ENCODE measurements at regions not wholly inside any gene's neighbourhood (a gene's known extent, or its start where the extent isn't known, plus 50 kb on each side); places are given as distances from the start of the nearest gene placed in this dataset.
"Not testable (repeated sequence)": the region's sequence is repeated elsewhere in the genome, so short reads cannot be mapped to it uniquely, and the experiment has no call there.

- no peak for DNase-seq
Observed at GRCh38 chr15:60152386-60152785, 148.3 kb downstream of the FOXB1 start.

DNA sequence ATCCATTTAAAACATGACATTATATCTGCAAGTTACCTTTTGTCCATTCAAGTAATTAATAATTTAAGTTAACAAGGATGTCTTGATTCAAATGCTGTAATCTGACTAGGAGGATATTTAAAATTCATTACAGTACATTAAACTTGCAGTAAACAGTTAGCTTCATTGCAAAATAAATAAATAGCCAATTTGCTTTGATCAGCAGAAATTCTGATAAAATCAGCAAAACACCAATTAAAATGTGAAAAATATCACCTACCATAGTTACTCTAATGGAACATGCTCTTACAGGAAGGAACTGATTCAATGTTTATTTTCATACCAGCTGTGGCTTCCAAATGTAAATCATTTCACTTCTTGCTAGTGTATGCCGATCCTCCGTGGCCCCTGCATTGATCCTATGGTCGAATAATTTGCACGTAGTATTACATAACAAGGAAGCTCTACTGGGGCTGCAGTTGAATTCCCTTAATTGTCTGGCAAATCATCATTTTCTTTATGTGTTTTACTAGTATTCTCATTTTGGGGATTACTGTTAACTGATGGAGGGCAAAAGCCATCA lies 150.7 kb downstream of the FOXB1 start:
- no peak for DNase-seq

DNA sequence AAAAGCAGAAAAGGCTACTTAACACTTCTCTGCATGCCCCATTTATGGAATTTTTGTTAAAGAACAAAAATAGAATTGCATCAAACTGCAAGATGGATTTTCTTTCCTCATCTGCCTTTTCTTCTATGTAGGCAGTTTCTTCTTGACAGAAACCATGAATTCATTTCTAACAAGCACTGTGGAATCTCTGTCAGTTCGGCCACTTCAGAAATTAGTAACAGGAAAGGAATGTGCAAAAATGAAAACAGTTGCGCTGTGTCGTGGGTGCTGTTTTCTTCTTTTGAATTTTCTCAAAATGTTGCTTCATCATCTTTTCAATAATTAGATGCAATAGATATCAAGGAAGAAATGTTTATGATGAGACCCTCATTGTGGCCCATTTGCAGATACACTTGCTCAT lies 151.6 kb downstream of the FOXB1 start:
- no peak for DNase-seq

- no peak for DNase-seq
Observed at GRCh38 chr15:60160909-60161308, 156.8 kb downstream of the FOXB1 start.

- no peak for DNase-seq
Observed at GRCh38 chr15:60161704-60162103, 157.6 kb downstream of the FOXB1 start.

GRCh38 chr15:60162251-60162967 lies 158.3 kb downstream of the FOXB1 start:
- DNase-seq = no peak

- no peak for DNase-seq
Observed at GRCh38 chr15:60162968-60163355, 158.9 kb downstream of the FOXB1 start.

- no peak for DNase-seq
Observed at GRCh38 chr15:60165111-60165510, 161.0 kb downstream of the FOXB1 start.

DNA sequence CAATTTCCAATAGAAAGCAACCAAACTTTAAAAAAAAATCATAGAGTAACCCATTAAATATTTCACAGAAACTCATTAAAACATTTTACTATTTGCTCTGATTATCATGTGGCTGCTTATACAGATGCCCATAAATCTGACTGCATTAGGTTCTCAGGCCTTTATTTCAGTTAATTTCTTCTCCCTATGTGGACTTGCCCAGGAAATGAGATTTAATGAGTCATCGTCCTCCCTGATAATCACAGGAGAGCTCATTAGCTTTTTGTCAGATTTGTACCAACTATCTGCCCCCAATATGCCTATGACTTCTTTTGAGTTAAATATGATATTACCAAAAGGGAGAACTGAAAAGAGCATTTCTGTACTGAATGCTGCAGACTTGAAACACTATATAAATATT lies 168.0 kb downstream of the FOXB1 start:
- DNase-seq = no peak

GRCh38 chr15:60179786-60180391 lies 175.8 kb downstream of the FOXB1 start:
- peak; percentile 54 for DNase-seq

GRCh38 chr15:60181957-60182356 lies 177.8 kb downstream of the FOXB1 start:
- not testable (repeated sequence) for DNase-seq

GRCh38 chr15:60183366-60183765 lies 179.3 kb downstream of the FOXB1 start:
- DNase-seq = no peak

GRCh38 chr15:60184579-60184978 lies 180.5 kb downstream of the FOXB1 start:
- DNase-seq = no peak

GRCh38 chr15:60191016-60191415 lies 186.9 kb downstream of the FOXB1 start:
- no peak for DNase-seq

DNA sequence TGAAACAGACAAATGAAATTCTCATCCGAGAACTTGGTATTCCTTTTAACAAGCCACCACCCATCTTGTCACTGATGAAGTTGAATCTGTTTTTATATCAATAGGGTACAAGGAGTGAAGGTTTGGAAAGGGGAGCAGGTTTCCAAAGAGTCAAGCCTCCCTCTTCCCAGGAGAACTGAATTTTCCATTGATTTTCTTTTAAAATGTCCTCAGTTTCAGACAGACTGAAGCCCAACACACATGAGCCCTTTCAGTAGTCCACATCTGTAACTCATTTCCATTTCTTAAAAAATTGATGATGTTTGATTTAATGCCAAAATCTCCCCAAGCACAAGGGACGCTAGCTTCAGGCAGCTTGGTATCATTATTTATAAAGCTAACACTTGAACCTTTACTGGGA lies 187.7 kb downstream of the FOXB1 start:
- DNase-seq = no peak

DNA sequence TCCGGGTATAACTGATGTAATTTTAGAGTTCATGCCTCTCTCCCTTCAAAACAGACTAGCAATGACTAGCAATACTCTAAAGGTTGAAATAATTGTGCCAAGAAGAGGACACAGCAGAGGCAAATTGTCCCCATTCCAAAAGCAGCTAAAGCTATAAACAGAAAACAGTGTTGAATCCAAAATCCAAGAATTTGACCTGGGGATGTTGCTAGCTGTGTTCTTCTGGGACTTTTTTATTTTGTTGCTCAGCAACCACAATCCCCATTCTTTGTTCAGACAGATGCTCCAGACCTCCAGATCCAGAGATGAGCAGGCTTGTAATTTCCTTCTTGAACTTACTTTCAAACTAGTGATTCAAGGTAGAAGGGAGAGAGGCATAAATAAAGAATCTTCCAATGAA lies 191.5 kb downstream of the FOXB1 start:
- DNase-seq = no peak

- DNase-seq = no peak
Observed at GRCh38 chr15:60204131-60204885, 193.5 kb downstream of the ANXA2 start.

- DNase-seq = no peak
Observed at GRCh38 chr15:60208709-60209108, 189.1 kb downstream of the ANXA2 start.

DNA sequence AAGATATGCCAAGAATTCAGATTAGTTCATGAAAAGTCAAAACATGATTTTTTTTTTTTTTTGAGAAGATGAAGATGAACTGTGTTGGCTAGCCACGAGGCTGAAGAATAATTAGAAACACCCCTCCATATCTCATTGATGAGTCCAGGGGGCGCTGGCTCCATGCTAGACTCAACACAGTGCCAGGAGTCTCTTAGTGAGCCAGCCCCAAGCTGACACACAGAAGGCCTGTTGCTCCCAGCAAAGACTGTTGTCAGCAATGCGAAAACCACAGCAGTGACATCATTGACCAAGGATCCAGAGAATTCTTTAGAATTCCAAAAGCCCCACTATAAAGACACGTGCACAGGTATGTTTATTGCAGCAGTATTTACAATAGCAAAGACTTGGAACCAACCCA lies 185.2 kb downstream of the ANXA2 start:
- DNase-seq = no peak

DNA sequence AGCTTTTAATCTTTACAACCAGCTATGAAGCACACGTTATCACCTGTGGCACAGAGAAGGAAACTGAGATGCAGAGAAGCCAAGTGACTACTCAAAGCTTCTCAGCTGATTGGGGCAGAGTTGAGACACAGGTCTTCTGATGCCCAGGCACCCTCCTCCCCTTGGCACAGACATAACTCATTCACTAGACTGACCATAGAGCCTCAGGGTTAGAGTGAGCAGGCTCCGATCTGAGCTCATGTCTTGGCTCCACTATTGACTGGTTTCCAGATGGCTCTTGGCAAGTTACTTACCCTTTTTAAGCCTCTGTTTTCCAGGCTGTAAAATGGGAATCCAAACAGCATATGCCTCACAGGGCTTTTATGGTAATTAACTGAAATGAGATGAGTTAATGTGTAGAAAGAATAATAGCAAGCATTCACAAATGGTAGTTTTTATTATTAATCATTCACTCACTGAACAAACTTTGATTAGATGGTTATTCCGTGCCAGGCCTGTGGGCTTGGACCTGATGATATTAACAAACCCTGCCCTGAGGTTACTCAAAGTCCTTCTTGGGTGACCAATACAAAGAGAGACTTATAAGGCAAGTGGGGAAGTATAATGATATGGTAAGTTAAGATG lies 184.3 kb downstream of the ANXA2 start:
- DNase-seq = no peak

DNA sequence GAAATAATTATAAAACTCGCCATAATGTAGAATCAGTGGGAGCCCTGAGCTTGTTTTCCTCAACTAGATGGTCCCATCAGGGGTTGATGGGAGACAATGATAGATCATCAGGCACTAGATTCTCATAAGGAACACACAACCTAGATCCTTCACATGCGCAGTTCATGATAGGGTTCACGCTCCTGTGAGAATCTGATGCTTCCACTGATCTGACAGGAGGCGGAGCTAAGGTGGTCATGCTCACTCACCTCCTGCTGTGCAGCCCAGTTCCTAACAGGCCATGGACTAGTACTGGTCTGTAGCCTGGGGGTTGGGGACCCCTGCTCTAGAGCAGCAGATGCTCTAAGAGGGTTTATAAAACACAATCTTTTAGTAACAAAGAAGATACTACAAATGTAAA lies 183.6 kb downstream of the ANXA2 start:
- no peak for DNase-seq

DNA sequence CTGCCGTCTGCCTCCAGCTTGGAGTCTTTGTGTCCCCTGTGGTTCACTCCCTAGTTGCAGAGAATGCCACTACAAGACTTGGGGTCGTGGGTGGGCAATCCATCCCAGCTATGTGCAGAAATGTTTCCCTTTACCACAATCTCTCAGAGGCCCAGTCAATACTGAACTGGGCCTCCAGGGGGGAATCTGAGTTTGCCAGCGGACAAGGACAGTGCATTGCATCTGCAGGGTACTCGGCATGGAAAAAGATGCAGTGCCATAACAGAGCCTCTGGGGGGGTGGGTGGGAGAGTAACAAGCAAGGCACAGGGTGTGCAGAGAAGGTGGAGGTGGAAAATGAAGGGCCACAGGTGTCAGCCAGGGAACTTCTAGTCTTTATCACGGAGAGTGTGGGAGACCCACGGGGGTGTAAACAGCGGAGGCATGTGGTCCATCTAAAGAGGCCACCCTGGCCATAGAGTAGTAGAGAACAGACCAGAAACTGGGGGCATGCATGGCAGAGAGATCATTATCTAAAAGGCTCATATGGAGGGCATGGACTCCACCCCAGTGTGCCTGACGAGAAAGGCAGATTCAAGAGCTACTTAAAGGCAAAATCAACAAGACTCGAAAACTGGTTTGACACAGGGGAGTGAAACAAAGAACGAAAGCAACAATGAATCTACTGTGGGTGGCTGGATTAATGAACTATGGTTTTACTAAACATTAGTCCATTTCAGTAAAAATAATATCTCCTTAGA lies 182.4 kb downstream of the ANXA2 start:
- no peak for DNase-seq

GRCh38 chr15:60217161-60217560 lies 180.6 kb downstream of the ANXA2 start:
- no peak for DNase-seq
